Stimulated activated memory B cell treated with anti-CD40 and anti-IgM and Interleukin-4, amounts not matched to agents 10 μg/mL and 1 μg/mL and 100 μg/mL, for 72 hours (primary cell): ENCODE measurements at regions not wholly inside any gene's neighbourhood (a gene's known extent, or its start where the extent isn't known, plus 50 kb on each side); places are given as distances from the start of the nearest gene placed in this dataset.

Experiments
- ATAC-seq: fragments of 150-1000 bp; cut with Tn5 transposase; 2 replicates; pipeline ENCODE4 v1.10.0; 2021
- H3K27ac Mint-ChIP-seq: one replicate; pipeline ENCODE4 v1.8.0; 2022; ENCODE audit warnings: mild to moderate bottlenecking, mixed read lengths
- H3K27me3 Mint-ChIP-seq: one replicate; pipeline ENCODE4 v1.8.0; 2022; ENCODE audit warnings: mixed read lengths
- H3K36me3 Mint-ChIP-seq: one replicate; pipeline ENCODE4 v1.8.0; 2022; ENCODE audit warnings: mixed read lengths
- H3K4me1 Mint-ChIP-seq: one replicate; pipeline ENCODE4 v1.8.0; 2022; ENCODE audit warnings: mixed read lengths
- H3K4me3 Mint-ChIP-seq: one replicate; pipeline ENCODE4 v1.8.0; 2022; ENCODE audit warnings: mild to moderate bottlenecking, moderate library complexity, mixed read lengths
- H3K9me3 Mint-ChIP-seq: one replicate; pipeline ENCODE4 v1.8.0; 2022; ENCODE audit warnings: mixed read lengths

DNA sequence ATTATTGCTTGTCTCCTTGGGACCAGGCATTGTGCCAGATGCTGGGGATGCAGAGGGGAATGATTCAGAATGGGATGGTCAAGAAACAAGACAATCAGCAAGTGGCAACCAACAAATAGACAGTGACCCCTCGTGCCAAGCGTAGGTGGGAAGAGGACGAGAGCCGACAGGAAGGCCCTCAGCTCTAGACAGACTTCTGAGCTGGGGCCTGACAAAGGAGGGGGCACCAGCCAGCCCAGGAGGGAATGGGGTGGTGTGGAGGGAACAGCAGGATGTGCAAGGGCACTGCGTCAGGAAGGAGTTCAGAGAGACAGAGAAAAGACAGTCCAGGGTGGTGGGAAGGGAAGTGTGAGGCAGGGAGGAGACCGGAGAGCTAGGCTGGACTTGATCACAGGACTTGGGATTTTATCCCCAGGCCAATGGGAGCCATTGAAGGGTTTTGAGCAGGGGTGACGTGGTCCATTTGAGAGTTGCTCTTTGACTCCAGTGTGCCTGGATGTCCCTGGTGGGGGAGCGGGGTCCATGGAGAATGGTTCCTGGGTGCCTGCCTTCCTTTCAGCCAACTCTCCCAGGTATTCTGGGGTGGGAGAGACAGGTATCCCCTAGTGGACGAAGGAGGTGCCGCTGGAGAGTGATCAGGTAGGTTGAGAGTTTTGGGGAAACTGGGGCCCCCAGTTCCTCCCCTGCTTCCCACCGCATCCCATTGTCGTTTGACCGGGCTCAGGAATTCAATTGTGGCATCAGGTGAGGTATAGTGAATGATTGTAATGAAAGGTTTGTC is 79.3 kb upstream of the ZNF618 start:
- Mint-ChIP-seq H3K4me1 (no peaks in the 10 kb centered on the region), H3K27me3 (peaks cover 20% of the 10 kb centered on the region), H3K36me3 (no peaks in the 10 kb centered on the region), H3K27ac (no peak overlapping the region), H3K9me3 (no peaks in the 10 kb centered on the region), H3K4me3 (no peak overlapping the region)
- no peak for ATAC-seq

DNA sequence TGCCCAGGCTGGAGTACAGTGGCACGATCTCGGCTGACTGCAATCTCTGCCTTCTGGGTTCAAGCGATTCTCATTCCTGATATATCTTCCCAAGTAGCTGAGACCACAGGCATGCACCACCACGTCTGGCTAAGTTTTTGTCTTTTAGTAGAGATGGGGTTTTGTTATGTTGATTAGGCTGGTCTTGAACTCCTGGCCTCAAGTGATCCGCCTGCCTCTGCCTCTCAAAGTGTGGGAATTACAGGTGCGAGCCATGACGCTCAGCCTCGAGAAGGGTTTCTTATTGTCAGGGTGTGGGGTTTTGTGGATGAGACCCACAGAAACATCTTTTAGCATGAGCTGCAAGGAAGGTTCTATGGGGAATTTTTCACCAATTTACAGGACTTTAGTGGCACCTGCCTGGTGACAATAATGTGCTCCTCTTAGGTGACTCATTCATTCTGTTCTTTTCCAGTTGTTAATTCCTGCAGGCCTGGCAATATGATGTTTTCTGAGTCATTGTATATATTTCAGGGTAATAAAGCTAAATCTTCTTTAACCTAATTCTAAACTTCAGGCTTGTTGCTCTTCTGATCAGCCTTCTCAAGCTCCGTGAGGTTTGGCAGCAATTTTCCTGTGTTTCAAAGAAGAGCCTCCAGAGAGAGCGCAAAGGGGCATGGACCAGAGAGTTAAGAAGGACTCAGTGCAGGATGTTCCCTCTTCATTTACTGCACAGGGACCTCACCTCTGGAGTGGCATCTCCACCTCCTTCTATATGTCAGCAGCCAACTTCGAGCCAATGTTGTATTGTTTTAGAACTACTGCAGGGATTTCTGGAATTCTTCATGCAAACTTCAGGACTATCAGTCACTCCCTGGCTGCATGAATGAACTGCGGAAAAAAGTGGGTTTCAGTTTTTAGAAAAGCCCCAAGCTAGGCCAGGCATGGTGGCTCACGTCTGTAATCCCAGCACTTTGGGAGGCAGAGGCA is 77.8 kb upstream of the ZNF618 start:
- Mint-ChIP-seq H3K9me3 (no peaks in the 10 kb centered on the region), H3K27me3 (peaks cover 20% of the 10 kb centered on the region), H3K36me3 (no peaks in the 10 kb centered on the region), H3K4me1 (no peaks in the 10 kb centered on the region), H3K27ac (no peak overlapping the region), H3K4me3 (no peak overlapping the region)
- ATAC-seq = no peak

DNA sequence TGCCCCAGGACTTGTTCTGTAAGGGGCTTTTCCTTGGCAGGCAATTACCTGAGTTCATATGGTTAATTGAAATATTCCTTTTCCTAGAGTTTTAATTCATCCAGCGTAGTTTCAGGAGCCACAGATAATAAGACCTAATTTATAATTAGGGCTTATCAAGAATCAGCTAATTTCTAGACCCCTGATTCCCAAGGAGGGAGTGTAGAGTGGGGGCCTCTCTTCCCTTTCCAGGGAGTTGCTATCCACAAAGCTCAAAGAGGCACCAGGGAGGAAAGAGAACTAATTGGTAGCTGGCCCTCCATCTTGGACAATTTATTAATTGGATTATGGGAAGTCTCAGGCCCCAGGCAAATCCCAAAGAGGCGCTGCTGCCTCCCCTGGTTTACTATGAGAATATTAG is 75.8 kb upstream of the ZNF618 start:
- Mint-ChIP-seq H3K27ac (no peak overlapping the region), H3K9me3 (no peaks in the 10 kb centered on the region), H3K4me3 (no peak overlapping the region), H3K36me3 (no peaks in the 10 kb centered on the region), H3K4me1 (no peaks in the 10 kb centered on the region), H3K27me3 (peaks cover 20% of the 10 kb centered on the region)
- ATAC-seq = no peak

DNA sequence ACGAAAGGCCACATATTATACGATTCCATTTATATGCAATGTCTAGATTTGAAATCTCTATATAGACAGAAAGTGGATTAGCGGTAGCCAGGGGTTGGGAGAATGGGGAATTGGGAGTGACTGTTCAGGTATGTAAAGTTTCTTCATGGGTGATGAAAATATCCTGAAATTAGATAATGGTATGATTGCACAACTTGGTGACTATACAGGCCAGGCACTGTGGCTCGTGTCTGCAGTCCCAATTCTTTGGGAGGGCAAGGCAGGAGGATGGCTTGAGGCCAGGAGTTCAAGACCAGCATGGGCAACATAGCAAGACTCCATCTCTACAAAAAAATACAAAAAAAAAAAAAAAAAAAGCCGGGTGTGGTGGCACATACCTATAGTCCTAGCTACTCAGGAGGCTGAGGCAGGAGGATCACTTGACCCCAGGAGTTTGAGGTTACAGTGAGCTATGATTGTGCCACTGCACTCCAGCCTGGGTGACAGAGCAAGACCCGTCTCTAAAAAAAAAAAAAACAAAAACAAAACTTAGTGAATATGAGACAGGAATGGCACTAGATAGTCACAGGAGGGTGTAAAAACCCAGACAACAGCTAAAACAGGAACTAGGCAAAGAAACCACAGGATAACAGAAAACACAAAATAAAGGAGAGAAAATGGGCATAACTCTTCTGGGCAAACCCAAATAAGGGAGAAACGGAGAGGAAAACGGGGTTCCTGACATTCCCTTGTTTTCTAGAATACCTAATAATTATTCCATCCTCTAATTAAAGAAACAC is 72.1 kb upstream of the ZNF618 start:
- no peaks in the 10 kb centered on the region for H3K36me3 Mint-ChIP-seq
- no peak overlapping the region for H3K4me3 Mint-ChIP-seq
- no peak for ATAC-seq
- H3K27ac Mint-ChIP-seq = no peak overlapping the region
- no peaks in the 10 kb centered on the region for H3K27me3 Mint-ChIP-seq
- H3K9me3 Mint-ChIP-seq = no peaks in the 10 kb centered on the region
- no peaks in the 10 kb centered on the region for H3K4me1 Mint-ChIP-seq

DNA sequence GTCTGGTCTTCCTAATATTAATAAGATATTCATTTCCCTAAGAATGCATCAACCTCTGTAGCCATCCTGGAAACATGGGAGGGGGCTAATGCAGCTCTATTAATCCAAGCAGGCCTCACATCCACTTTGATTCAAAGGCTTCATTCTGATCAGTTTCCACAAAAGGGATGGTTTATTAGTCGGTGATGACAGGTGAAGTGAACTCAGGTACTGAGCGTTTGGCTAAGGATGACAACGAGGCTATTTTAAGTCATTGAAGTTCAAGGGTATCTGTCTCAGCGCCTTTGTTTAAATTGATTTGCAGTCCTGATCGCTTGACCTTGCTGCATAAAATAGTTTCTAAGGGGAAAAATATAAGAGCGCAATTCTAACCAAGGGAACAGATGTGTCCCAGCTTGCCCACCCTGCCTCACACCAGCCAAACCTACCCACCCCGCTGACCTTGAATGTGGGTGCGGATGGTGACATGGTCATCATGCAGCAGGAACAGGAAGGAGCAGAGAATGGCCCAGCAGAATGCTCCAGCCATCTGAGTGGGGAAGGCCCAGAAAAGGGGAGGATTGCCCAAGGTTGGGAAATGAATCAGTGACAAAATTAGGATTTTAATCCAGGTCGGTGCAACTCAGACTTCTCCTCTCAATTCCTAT is 70.5 kb upstream of the ZNF618 start:
- Mint-ChIP-seq H3K9me3 (no peaks in the 10 kb centered on the region), H3K4me1 (no peaks in the 10 kb centered on the region), H3K27ac (no peak overlapping the region), H3K27me3 (no peaks in the 10 kb centered on the region), H3K4me3 (no peak overlapping the region), H3K36me3 (no peaks in the 10 kb centered on the region)
- no peak for ATAC-seq

DNA sequence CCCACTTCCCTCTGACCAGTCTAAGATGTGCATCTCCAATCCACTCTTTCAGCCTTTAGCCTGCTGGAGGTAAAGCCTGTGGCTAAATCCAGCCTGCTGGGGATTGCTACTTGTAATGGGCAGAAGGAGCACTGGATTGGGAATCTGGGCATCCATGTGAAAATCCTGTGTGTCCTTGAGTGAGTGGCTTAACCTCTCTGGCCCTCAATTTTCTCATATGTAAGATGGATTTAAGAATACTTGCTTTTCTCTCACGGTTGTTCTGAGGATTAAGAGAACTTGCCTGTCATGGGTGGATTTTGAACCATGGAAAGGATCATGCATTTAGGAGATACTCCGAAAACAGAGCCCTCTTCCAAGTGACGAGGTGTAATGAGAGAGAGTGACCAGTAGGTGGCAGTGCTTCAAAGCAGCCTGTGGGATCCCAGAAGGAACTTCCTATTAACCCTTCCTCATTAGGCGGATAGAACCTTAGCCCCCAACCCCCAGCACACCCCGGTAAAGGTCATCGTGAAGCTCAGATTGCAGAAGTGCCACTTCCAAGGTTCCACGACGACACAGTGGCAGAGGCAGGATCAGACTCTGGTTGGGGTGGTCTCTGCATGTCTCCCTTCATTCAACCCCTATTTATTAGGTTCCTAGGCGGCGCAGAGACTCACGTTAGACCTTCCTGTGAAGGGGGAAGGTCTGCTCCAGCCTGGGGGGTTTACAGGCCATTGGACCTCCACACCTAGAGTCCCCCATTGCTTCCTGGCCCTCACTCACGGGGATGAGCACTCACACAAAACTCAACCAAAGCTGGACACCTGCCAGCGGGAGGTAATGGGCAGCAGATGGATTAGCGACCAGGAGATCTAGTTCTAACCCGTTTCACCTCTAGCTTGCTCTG is 68.7 kb upstream of the ZNF618 start:
- Mint-ChIP-seq H3K27ac (no peak overlapping the region), H3K4me3 (no peak overlapping the region), H3K9me3 (no peaks in the 10 kb centered on the region), H3K4me1 (no peaks in the 10 kb centered on the region), H3K36me3 (no peaks in the 10 kb centered on the region), H3K27me3 (peaks cover 3% of the 10 kb centered on the region)
- peak; percentile 39 for ATAC-seq

DNA sequence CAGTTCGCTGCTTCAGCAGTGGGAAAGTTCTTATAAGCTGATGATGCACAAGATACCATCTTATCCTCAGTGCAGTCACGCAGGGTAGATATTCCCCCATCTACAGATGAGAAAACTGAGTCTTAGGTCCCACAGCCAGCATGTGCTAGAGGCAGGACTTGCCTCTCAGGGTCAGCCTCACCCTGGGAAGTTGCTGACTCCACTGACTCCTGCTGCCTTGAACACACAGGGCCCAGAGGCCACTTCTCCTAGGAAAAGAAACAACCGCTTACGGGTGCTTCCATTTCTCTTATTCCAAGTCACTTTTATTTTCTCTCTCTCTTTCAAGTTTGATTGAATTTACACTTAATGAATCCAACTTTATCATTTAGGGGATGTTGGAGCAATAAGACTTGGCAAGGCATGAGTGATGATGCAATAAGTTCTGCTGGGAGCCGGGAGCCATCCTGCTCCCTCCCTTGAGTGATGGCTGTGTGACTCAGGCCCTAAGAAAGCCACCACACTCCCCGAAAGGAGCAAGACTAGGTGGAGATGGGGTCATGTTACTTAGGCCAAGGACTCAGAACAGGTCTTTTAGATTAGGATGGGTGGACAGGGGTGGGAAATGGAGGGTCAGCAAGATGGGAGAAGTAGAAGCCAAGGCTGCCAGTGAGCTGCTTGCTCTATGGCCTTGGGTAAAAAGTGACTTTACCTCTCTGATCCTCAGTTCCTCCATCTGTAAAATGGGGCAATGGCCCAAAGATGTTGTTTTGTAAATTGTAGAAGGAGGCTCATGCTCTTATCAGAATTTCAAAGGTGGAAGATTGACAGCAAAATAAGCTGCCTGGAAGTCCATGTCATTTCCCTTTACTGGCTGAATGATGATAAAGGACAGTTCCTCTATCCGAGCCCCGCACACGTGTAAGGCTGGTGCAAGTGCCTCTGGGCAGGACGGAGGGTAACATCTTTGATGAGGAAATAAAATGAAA is 67.4 kb upstream of the ZNF618 start:
- Mint-ChIP-seq H3K4me1 (no peaks in the 10 kb centered on the region), H3K36me3 (no peaks in the 10 kb centered on the region), H3K9me3 (no peaks in the 10 kb centered on the region), H3K4me3 (no peak overlapping the region), H3K27ac (no peak overlapping the region), H3K27me3 (peaks cover 12% of the 10 kb centered on the region)
- no peak for ATAC-seq

DNA sequence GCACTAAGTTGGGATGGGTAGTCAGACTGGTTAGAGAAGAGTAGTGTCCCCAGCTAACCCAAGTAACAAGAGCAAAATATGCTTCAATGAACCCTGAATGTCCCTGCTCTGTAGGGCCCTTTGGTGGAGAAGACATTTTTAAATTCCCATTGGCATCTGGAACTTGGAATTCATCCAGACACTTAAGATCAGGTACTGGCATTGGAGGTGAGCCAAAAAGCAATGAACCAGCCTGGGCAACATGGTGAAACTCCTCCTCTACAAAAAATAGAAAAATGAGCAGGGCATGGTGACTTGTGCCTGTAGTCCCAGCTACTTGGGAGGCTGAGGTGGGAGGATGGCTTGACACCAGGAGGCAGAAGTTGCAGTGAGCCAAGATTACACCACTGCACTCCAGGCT is 58.9 kb upstream of the ZNF618 start:
- Mint-ChIP-seq H3K9me3 (peaks cover 7% of the 10 kb centered on the region), H3K27me3 (peaks cover 56% of the 10 kb centered on the region), H3K36me3 (no peaks in the 10 kb centered on the region), H3K27ac (no peak overlapping the region), H3K4me1 (no peaks in the 10 kb centered on the region), H3K4me3 (no peak overlapping the region)
- no peak for ATAC-seq

DNA sequence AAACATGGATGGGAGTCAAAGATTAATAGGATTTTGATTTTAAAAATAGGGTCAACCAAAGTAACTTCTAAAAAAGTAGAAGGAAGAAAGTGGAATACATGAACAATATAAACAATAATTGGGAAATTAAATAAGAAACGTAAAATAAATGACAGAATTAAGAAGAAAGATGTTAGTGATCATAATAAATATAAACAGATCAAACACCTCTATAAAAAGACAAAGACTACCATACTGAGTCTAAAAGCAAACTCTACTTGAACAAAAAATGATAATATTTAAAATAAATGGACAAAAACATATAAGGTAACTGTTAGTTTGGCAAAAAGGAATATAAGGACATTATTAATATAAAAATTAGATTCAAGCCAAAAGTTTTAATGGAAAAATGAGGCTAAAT is 57.7 kb upstream of the ZNF618 start:
- ATAC-seq = no peak
- no peaks in the 10 kb centered on the region for H3K4me1 Mint-ChIP-seq
- peaks cover 44% of the 10 kb centered on the region for H3K27me3 Mint-ChIP-seq
- no peaks in the 10 kb centered on the region for H3K36me3 Mint-ChIP-seq
- no peak overlapping the region for H3K4me3 Mint-ChIP-seq
- peaks cover 18% of the 10 kb centered on the region for H3K9me3 Mint-ChIP-seq
- H3K27ac Mint-ChIP-seq = no peak overlapping the region

DNA sequence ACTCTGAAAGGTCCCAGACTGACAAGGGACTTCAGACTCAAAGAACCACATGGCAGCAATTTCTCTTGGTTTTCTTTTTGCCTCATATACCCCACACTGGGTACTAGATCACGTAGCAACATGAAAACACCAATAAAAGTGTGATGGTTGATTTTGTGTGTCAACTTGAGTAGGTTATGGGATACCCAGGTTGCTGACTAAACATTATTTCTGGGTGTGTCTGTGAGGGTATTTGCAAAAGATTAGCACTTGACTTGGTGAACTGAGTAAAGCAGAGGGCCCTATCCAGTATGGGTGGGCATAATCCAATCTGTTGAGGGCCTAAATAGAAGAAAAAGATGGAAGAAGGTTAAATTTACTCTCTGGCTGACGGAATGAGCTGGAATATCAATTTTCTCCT is 53.8 kb upstream of the ZNF618 start:
- no peaks in the 10 kb centered on the region for H3K36me3 Mint-ChIP-seq
- peaks cover 27% of the 10 kb centered on the region for H3K9me3 Mint-ChIP-seq
- ATAC-seq = no peak
- no peaks in the 10 kb centered on the region for H3K4me1 Mint-ChIP-seq
- no peak overlapping the region for H3K27ac Mint-ChIP-seq
- no peak overlapping the region for H3K4me3 Mint-ChIP-seq
- peaks cover 26% of the 10 kb centered on the region for H3K27me3 Mint-ChIP-seq

DNA sequence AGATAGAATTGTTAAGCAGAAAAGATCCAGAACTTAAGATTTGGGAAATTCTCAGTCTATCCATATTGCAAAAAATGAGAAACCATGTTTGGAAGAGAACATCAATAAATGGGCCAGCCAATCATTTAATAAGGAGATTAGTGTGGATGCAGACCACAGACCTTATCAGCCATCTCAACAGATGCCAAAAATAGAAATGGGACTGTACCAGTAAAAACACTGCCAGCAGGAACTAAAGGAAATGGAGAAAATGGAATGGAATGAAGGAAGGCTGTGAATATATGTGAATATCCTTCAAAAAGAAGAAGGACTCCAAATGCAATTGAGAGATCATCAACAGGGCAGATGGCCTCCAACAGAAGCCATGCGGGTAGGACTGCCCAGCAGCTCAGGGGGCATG is 52.7 kb upstream of the ZNF618 start:
- H3K27ac Mint-ChIP-seq = no peak overlapping the region
- H3K27me3 Mint-ChIP-seq = peaks cover 30% of the 10 kb centered on the region
- peaks cover 3% of the 10 kb centered on the region for H3K36me3 Mint-ChIP-seq
- H3K4me1 Mint-ChIP-seq = peaks cover 7% of the 10 kb centered on the region
- H3K9me3 Mint-ChIP-seq = peaks cover 24% of the 10 kb centered on the region
- no peak overlapping the region for H3K4me3 Mint-ChIP-seq
- ATAC-seq = no peak
